ENCODE measurements at regions not wholly inside any gene's neighbourhood (a gene's known extent, or its start where the extent isn't known, plus 50 kb on each side); places are given as distances from the start of the nearest gene placed in this dataset.

GRCh38 chr2:39568116-39568515 is 97.6 kb upstream of the TMEM178A start:
- no peak overlapping the region for H3K9ac ChIP-seq (ENCODE audit: low read length in 5 of 5)
- no peaks in the 10 kb centered on the region for H3K36me3 ChIP-seq (ENCODE audit: control insufficient read depth in 5 of 5, insufficient read depth in 5 of 5, low read length in 5 of 5)
- no peak overlapping the region for H3K4me3 ChIP-seq (ENCODE audit: low read depth in 1 of 5, low read length in 5 of 5)
- H3K9me3 ChIP-seq (ENCODE audit: control insufficient read depth in 5 of 5, low read length in 5 of 5) = peaks cover 2 to 13% (median 11%) of the 10 kb centered on the region in 5 donors
- peaks cover 0 to 19% (median 17%) of the 10 kb centered on the region in 5 donors for H3K4me1 ChIP-seq (ENCODE audit: control insufficient read depth in 5 of 5, insufficient read depth in 5 of 5, low read length in 5 of 5)
- no peaks in the 10 kb centered on the region for H3K27me3 ChIP-seq (ENCODE audit: control insufficient read depth in 5 of 5, insufficient read depth in 4 of 5, low read length in 5 of 5)
- no peak overlapping the region for H3K27ac ChIP-seq (ENCODE audit: low read depth, low read length)

GRCh38 chr2:39568561-39569006 is 97.1 kb upstream of the TMEM178A start:
- peaks cover 0 to 19% (median 17%) of the 10 kb centered on the region in 5 donors for H3K4me1 ChIP-seq (ENCODE audit: control insufficient read depth in 5 of 5, insufficient read depth in 5 of 5, low read length in 5 of 5)
- no peak overlapping the region for H3K27ac ChIP-seq (ENCODE audit: low read depth, low read length)
- peaks cover 2 to 9% (median 8%) of the 10 kb centered on the region in 5 donors for H3K9me3 ChIP-seq (ENCODE audit: control insufficient read depth in 5 of 5, low read length in 5 of 5)
- no peak overlapping the region for H3K9ac ChIP-seq (ENCODE audit: low read length in 5 of 5)
- no peaks in the 10 kb centered on the region for H3K27me3 ChIP-seq (ENCODE audit: control insufficient read depth in 5 of 5, insufficient read depth in 4 of 5, low read length in 5 of 5)
- no peak overlapping the region for H3K4me3 ChIP-seq (ENCODE audit: low read depth in 1 of 5, low read length in 5 of 5)
- H3K36me3 ChIP-seq (ENCODE audit: control insufficient read depth in 5 of 5, insufficient read depth in 5 of 5, low read length in 5 of 5) = no peaks in the 10 kb centered on the region

GRCh38 chr2:39570130-39570555 is 95.6 kb upstream of the TMEM178A start:
- Histone ChIP-seq H3K4me3 (ENCODE audit: low read depth in 1 of 5, low read length in 5 of 5) (no peak overlapping the region), H3K27me3 (ENCODE audit: control insufficient read depth in 5 of 5, insufficient read depth in 4 of 5, low read length in 5 of 5) (no peaks in the 10 kb centered on the region), H3K36me3 (ENCODE audit: control insufficient read depth in 5 of 5, insufficient read depth in 5 of 5, low read length in 5 of 5) (no peaks in the 10 kb centered on the region), H3K4me1 (ENCODE audit: control insufficient read depth in 5 of 5, insufficient read depth in 5 of 5, low read length in 5 of 5) (peaks cover 0 to 19% (median 17%) of the 10 kb centered on the region in 5 donors), H3K9ac (ENCODE audit: low read length in 5 of 5) (no peak overlapping the region), H3K27ac (ENCODE audit: low read depth, low read length) (no peak overlapping the region), H3K9me3 (ENCODE audit: control insufficient read depth in 5 of 5, low read length in 5 of 5) (no peaks in the 10 kb centered on the region)

- Histone ChIP-seq H3K9me3 (ENCODE audit: control insufficient read depth in 5 of 5, low read length in 5 of 5) (no peaks in the 10 kb centered on the region), H3K9ac (ENCODE audit: low read length in 5 of 5) (no peak overlapping the region), H3K36me3 (ENCODE audit: control insufficient read depth in 5 of 5, insufficient read depth in 5 of 5, low read length in 5 of 5) (no peaks in the 10 kb centered on the region), H3K4me1 (ENCODE audit: control insufficient read depth in 5 of 5, insufficient read depth in 5 of 5, low read length in 5 of 5) (peaks cover 0 to 19% (median 17%) of the 10 kb centered on the region in 5 donors), H3K27me3 (ENCODE audit: control insufficient read depth in 5 of 5, insufficient read depth in 4 of 5, low read length in 5 of 5) (no peaks in the 10 kb centered on the region), H3K4me3 (ENCODE audit: low read depth in 1 of 5, low read length in 5 of 5) (no peak overlapping the region), H3K27ac (ENCODE audit: low read depth, low read length) (no peak overlapping the region)
These were observed 95.1 kb upstream of the TMEM178A start for GRCh38 chr2:39570614-39571013.

GRCh38 chr2:39571111-39571731 is 94.5 kb upstream of the TMEM178A start:
- Histone ChIP-seq H3K9me3 (ENCODE audit: control insufficient read depth in 5 of 5, low read length in 5 of 5) (no peaks in the 10 kb centered on the region), H3K36me3 (ENCODE audit: control insufficient read depth in 5 of 5, insufficient read depth in 5 of 5, low read length in 5 of 5) (no peaks in the 10 kb centered on the region), H3K27ac (ENCODE audit: low read depth, low read length) (no peak overlapping the region), H3K4me1 (ENCODE audit: control insufficient read depth in 5 of 5, insufficient read depth in 5 of 5, low read length in 5 of 5) (peaks cover 0 to 19% (median 17%) of the 10 kb centered on the region in 5 donors), H3K27me3 (ENCODE audit: control insufficient read depth in 5 of 5, insufficient read depth in 4 of 5, low read length in 5 of 5) (no peaks in the 10 kb centered on the region), H3K4me3 (ENCODE audit: low read depth in 1 of 5, low read length in 5 of 5) (no peak overlapping the region), H3K9ac (ENCODE audit: low read length in 5 of 5) (peak overlapping the region in 1 of 5 donors; percentile 43)

- no peak overlapping the region for H3K9ac ChIP-seq (ENCODE audit: low read length in 5 of 5)
- H3K4me3 ChIP-seq (ENCODE audit: low read depth in 1 of 5, low read length in 5 of 5) = no peak overlapping the region
- peaks cover 0 to 18% (median 15%) of the 10 kb centered on the region in 5 donors for H3K4me1 ChIP-seq (ENCODE audit: control insufficient read depth in 5 of 5, insufficient read depth in 5 of 5, low read length in 5 of 5)
- H3K36me3 ChIP-seq (ENCODE audit: control insufficient read depth in 5 of 5, insufficient read depth in 5 of 5, low read length in 5 of 5) = no peaks in the 10 kb centered on the region
- H3K27ac ChIP-seq (ENCODE audit: low read depth, low read length) = no peak overlapping the region
- no peaks in the 10 kb centered on the region for H3K9me3 ChIP-seq (ENCODE audit: control insufficient read depth in 5 of 5, low read length in 5 of 5)
- no peaks in the 10 kb centered on the region for H3K27me3 ChIP-seq (ENCODE audit: control insufficient read depth in 5 of 5, insufficient read depth in 4 of 5, low read length in 5 of 5)
These were observed 92.4 kb upstream of the TMEM178A start for GRCh38 chr2:39573276-39573675.

- Histone ChIP-seq H3K4me3 (ENCODE audit: low read depth in 1 of 5, low read length in 5 of 5) (no peak overlapping the region), H3K27me3 (ENCODE audit: control insufficient read depth in 5 of 5, insufficient read depth in 4 of 5, low read length in 5 of 5) (no peaks in the 10 kb centered on the region), H3K36me3 (ENCODE audit: control insufficient read depth in 5 of 5, insufficient read depth in 5 of 5, low read length in 5 of 5) (no peaks in the 10 kb centered on the region), H3K27ac (ENCODE audit: low read depth, low read length) (no peak overlapping the region), H3K9me3 (ENCODE audit: control insufficient read depth in 5 of 5, low read length in 5 of 5) (peaks cover 0 to 6% (median 0%) of the 10 kb centered on the region in 5 donors), H3K9ac (ENCODE audit: low read length in 5 of 5) (no peak overlapping the region), H3K4me1 (ENCODE audit: control insufficient read depth in 5 of 5, insufficient read depth in 5 of 5, low read length in 5 of 5) (peaks cover 0 to 14% (median 9%) of the 10 kb centered on the region in 5 donors)
These were observed 83.9 kb upstream of the TMEM178A start for GRCh38 chr2:39581866-39582265.

GRCh38 chr2:39583213-39583612 is 82.5 kb upstream of the TMEM178A start:
- H3K27me3 ChIP-seq (ENCODE audit: control insufficient read depth in 5 of 5, insufficient read depth in 4 of 5, low read length in 5 of 5) = no peaks in the 10 kb centered on the region
- H3K36me3 ChIP-seq (ENCODE audit: control insufficient read depth in 5 of 5, insufficient read depth in 5 of 5, low read length in 5 of 5) = no peaks in the 10 kb centered on the region
- peaks cover 0 to 14% (median 9%) of the 10 kb centered on the region in 5 donors for H3K4me1 ChIP-seq (ENCODE audit: control insufficient read depth in 5 of 5, insufficient read depth in 5 of 5, low read length in 5 of 5)
- no peak overlapping the region for H3K4me3 ChIP-seq (ENCODE audit: low read depth in 1 of 5, low read length in 5 of 5)
- peaks cover 0 to 6% (median 0%) of the 10 kb centered on the region in 5 donors for H3K9me3 ChIP-seq (ENCODE audit: control insufficient read depth in 5 of 5, low read length in 5 of 5)
- peak overlapping the region in 1 of 5 donors; percentile 1 for H3K9ac ChIP-seq (ENCODE audit: low read length in 5 of 5)
- H3K27ac ChIP-seq (ENCODE audit: low read depth, low read length) = no peak overlapping the region

- Histone ChIP-seq H3K9me3 (ENCODE audit: control insufficient read depth in 5 of 5, low read length in 5 of 5) (peaks cover 0 to 6% (median 0%) of the 10 kb centered on the region in 5 donors), H3K27me3 (ENCODE audit: control insufficient read depth in 5 of 5, insufficient read depth in 4 of 5, low read length in 5 of 5) (no peaks in the 10 kb centered on the region), H3K36me3 (ENCODE audit: control insufficient read depth in 5 of 5, insufficient read depth in 5 of 5, low read length in 5 of 5) (no peaks in the 10 kb centered on the region), H3K9ac (ENCODE audit: low read length in 5 of 5) (peak overlapping the region in 1 of 5 donors; percentile 1), H3K4me1 (ENCODE audit: control insufficient read depth in 5 of 5, insufficient read depth in 5 of 5, low read length in 5 of 5) (peaks cover 0 to 14% (median 9%) of the 10 kb centered on the region in 5 donors), H3K27ac (ENCODE audit: low read depth, low read length) (no peak overlapping the region), H3K4me3 (ENCODE audit: low read depth in 1 of 5, low read length in 5 of 5) (no peak overlapping the region)
These were observed 81.9 kb upstream of the TMEM178A start for GRCh38 chr2:39583781-39584180.

- Histone ChIP-seq H3K4me1 (ENCODE audit: control insufficient read depth in 5 of 5, insufficient read depth in 5 of 5, low read length in 5 of 5) (peaks cover 0 to 14% (median 9%) of the 10 kb centered on the region in 5 donors), H3K9ac (ENCODE audit: low read length in 5 of 5) (peak overlapping the region in 1 of 5 donors; percentile 19), H3K27ac (ENCODE audit: low read depth, low read length) (no peak overlapping the region), H3K4me3 (ENCODE audit: low read depth in 1 of 5, low read length in 5 of 5) (no peak overlapping the region), H3K9me3 (ENCODE audit: control insufficient read depth in 5 of 5, low read length in 5 of 5) (peaks cover 0 to 6% (median 0%) of the 10 kb centered on the region in 5 donors), H3K27me3 (ENCODE audit: control insufficient read depth in 5 of 5, insufficient read depth in 4 of 5, low read length in 5 of 5) (no peaks in the 10 kb centered on the region), H3K36me3 (ENCODE audit: control insufficient read depth in 5 of 5, insufficient read depth in 5 of 5, low read length in 5 of 5) (no peaks in the 10 kb centered on the region)
These were observed 81.3 kb upstream of the TMEM178A start for GRCh38 chr2:39584283-39584965.
